ENCODE measurements at regions not wholly inside any gene's neighbourhood (a gene's known extent, or its start where the extent isn't known, plus 50 kb on each side); places are given as distances from the start of the nearest gene placed in this dataset.

- Histone ChIP-seq H3K36me3 (ENCODE audit: insufficient read depth in 1 of 2, low read depth in 1 of 2) (no peaks in the 10 kb centered on the region), H3K27ac (peak overlapping the region; percentile 81), H3K9me3 (no peaks in the 10 kb centered on the region), H3K4me1 (peaks cover 25% of the 10 kb centered on the region), H3K27me3 (ENCODE audit: insufficient read depth in 3 of 3, low read length in 2 of 3) (no peaks in the 10 kb centered on the region), H3K4me3 (peak overlapping the region; percentile 19)
- WGBS, 3 donors, result 27 to 39% (median 37%) methylated on average over 5 of the region's 5 CpGs
- peak; percentile 10 for TF ChIP-seq CTCF (IDR thresholded peaks at IDR 0.05)
- no peak for DNase-seq
- intact Hi-C loops (cut with DNase I), result loop anchor here in 1 of 2 donors (5.0 kb wide), 1 partner anchor 42 kb away; no protein-coding TSS in a partner anchor
- ATAC-seq, result peak; percentile 87 to 96 (median 89)
Measured at GRCh38 chr4:23333946-23334878, 555.6 kb downstream of the PPARGC1A start.

GRCh38 chr4:23333556-23333945 is 556.3 kb downstream of the PPARGC1A start:
- Histone ChIP-seq H3K9me3 (no peaks in the 10 kb centered on the region), H3K36me3 (ENCODE audit: insufficient read depth in 1 of 2, low read depth in 1 of 2) (no peaks in the 10 kb centered on the region), H3K4me1 (peaks cover 25% of the 10 kb centered on the region), H3K4me3 (peak overlapping the region; percentile 20), H3K27ac (peak overlapping the region; percentile 81), H3K27me3 (ENCODE audit: insufficient read depth in 3 of 3, low read length in 2 of 3) (no peaks in the 10 kb centered on the region)
- DNase-seq (no peak), ATAC-seq (peak; percentile 75 to 82 (median 78))
- WGBS, 3 donors, result 39 to 53% (median 39%) methylated on average over 5 of the region's 5 CpGs
- intact Hi-C loops (cut with DNase I), result loop anchor here in 1 of 2 donors (5.0 kb wide), 1 partner anchor 41 kb away; no protein-coding TSS in a partner anchor
- no peak for TF ChIP-seq CTCF (IDR thresholded peaks at IDR 0.05)

GRCh38 chr4:23332313-23332712 is 557.5 kb downstream of the PPARGC1A start:
- WGBS, 3 donors, result 87 to 90% (median 87%) methylated on average over 2 of the region's 2 CpGs
- Histone ChIP-seq H3K4me3 (no peak overlapping the region), H3K27me3 (ENCODE audit: insufficient read depth in 3 of 3, low read length in 2 of 3) (no peaks in the 10 kb centered on the region), H3K36me3 (ENCODE audit: insufficient read depth in 1 of 2, low read depth in 1 of 2) (no peaks in the 10 kb centered on the region), H3K4me1 (peaks cover 25% of the 10 kb centered on the region), H3K9me3 (no peaks in the 10 kb centered on the region), H3K27ac (no peak overlapping the region)
- no peak for TF ChIP-seq CTCF (IDR thresholded peaks at IDR 0.05)
- intact Hi-C loops (cut with DNase I), result loop anchor here in 1 of 2 donors (5.0 kb wide), 1 partner anchor 40 kb away; no protein-coding TSS in a partner anchor
- no peak for DNase-seq
- ATAC-seq, result no peak

GRCh38 chr4:23327120-23327519 is 562.7 kb downstream of the PPARGC1A start:
- ATAC-seq, result no peak

More at GRCh38 chr4:23327120-23327519, 562.7 kb downstream of the PPARGC1A start:
- DNase-seq, result no peak
- Histone ChIP-seq H3K27ac (peak overlapping the region; percentile 24), H3K36me3 (ENCODE audit: insufficient read depth in 1 of 2, low read depth in 1 of 2) (no peaks in the 10 kb centered on the region), H3K9me3 (no peaks in the 10 kb centered on the region), H3K4me1 (peaks cover 13% of the 10 kb centered on the region), H3K4me3 (no peak overlapping the region), H3K27me3 (ENCODE audit: insufficient read depth in 3 of 3, low read length in 2 of 3) (no peaks in the 10 kb centered on the region)
- intact Hi-C loops (cut with DNase I), result no loop called here
- WGBS, 3 donors, result 92 to 100% (median 96%) methylated on average over 1 of the region's 1 CpG
- no peak for TF ChIP-seq CTCF (IDR thresholded peaks at IDR 0.05)

Measured in psoas muscle (tissue), 7 donors.